ENCODE measurements at regions not wholly inside any gene's neighbourhood (a gene's known extent, or its start where the extent isn't known, plus 50 kb on each side); places are given as distances from the start of the nearest gene placed in this dataset.

GRCh38 chr14:66115740-66116502, 370.2 kb upstream of the CCDC196 start:
- DNase-seq (ENCODE audit: low read depth), result no peak

- DNase-seq (ENCODE audit: low read depth), result no peak
Observed at GRCh38 chr14:66116732-66117131, 369.4 kb upstream of the CCDC196 start.

DNA sequence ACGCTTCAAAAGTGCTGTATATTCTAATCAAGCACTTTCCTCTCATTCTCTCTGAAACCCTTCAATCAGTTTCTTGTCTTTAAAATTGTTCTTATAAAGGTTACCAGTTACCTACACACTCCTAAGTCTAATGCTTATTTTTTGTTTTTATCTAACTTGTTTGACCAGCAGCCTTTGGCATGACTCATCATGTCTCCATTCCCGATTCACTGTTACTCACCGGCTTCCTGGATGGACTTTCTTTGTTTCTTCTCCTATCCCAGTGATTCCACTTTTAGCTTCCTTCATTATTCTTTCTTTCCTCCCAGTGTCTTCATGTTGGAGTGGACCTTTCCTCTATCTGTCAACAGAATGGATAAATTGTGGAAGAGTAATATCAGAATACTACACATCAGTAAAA, 368.6 kb upstream of the CCDC196 start:
- no peak for DNase-seq (ENCODE audit: low read depth)

- DNase-seq (ENCODE audit: low read depth), result no peak
Observed at GRCh38 chr14:66119606-66120231, 366.5 kb upstream of the CCDC196 start.

GRCh38 chr14:66120402-66120801, 365.8 kb upstream of the CCDC196 start:
- no peak for DNase-seq (ENCODE audit: low read depth)

- no peak for DNase-seq (ENCODE audit: low read depth)
Observed at GRCh38 chr14:66121859-66122258, 364.3 kb upstream of the CCDC196 start.

GRCh38 chr14:66129224-66129623, 356.9 kb upstream of the CCDC196 start:
- no peak for DNase-seq (ENCODE audit: low read depth)

GRCh38 chr14:66131111-66131510, 355.1 kb upstream of the CCDC196 start:
- no peak for DNase-seq (ENCODE audit: low read depth)

GRCh38 chr14:66133666-66134065, 352.5 kb upstream of the CCDC196 start:
- no peak for DNase-seq (ENCODE audit: low read depth)

DNA sequence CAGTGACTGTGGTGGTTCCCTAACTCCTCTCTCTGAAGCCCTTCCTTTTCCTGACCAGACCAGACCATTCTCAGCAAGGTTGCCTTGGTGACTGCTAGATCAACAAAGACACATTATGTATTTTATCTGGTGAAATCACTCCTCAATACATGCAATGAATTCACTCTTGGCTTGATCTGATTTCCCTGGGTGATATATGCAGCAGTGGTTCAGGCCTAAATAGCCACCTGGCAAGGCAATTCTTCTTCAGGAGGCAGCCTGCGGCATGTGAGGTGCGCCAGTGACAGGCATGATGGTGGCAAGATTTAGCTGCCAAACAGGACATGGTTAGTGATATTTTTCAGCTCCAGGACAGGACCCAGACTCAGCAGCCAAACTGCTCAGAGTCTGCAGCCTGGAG, 350.3 kb upstream of the CCDC196 start:
- no peak for DNase-seq (ENCODE audit: low read depth)

GRCh38 chr14:66137081-66137480, 349.1 kb upstream of the CCDC196 start:
- DNase-seq (ENCODE audit: low read depth), result no peak

DNA sequence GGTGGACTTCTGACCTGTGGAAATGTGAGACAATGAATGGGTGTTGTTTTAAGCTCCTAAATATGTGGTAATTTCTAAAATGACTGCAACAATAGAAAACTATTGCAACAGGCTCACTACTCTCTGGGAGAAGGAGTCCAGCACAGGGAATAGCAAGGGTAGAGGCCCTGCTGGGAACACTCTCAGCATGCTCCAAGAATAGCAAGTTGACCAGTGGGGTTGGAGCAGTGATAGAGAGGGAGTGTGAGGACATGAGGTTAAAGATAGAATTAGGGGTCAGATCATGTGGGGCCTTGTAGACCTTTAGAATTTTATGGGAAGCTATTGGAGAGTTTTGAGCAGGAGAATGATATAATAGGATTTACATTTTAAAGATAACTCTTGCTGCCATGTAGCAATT, 346.7 kb upstream of the CCDC196 start:
- no peak for DNase-seq (ENCODE audit: low read depth)

DNA sequence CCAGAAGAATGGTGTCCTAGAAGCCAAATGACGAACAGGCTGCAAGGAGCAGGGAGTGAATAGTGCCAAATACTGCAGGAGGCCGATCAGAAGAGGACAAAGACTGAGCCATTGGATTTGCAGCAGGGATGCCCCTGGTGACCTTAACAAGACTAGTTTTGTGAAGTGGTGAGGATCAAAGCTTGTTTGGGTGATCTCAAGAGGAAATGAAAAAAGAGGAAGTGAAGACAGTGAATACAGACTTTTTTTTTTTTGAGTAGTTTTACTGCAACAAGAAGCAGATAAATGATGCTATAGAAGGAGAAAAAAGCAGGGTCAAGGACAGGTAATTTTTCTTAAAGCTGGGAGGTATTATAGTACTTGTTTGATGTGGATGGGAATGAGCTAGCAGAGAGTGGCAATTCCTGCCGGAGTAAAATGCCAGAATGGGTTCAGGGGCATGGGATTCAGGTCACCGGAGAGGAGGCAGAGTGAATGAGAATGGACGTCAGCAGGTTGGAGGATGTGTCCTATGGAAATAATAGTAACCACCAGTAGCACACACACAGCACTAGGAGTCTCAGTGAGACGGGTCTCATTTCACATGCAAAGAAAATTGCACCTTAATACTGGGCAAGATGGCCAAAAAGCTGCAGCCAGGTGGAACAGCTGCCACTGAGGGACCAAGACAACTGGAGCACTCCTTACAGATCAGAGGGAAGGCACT, 345.8 kb upstream of the CCDC196 start:
- DNase-seq (ENCODE audit: low read depth), result no peak

DNA sequence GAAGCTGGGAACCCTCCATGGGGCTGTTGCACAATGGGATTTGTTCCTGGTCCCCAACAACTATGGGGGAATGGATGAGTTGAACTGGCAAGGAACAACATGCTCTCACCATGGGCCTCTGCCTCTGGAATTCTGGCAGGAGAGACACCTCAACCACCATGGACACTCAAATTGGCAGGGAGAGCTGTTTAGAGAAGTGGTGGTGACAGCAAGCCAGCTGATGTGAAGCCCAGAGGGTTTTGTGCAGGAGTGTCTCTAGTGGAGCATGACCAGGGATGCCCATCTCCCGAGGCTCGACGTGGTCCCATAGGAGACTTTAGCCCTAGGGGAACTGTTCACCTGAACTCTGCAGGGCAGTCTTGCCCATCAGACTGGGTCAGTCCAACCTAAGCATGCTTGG, 345.2 kb upstream of the CCDC196 start:
- no peak for DNase-seq (ENCODE audit: low read depth)

DNA sequence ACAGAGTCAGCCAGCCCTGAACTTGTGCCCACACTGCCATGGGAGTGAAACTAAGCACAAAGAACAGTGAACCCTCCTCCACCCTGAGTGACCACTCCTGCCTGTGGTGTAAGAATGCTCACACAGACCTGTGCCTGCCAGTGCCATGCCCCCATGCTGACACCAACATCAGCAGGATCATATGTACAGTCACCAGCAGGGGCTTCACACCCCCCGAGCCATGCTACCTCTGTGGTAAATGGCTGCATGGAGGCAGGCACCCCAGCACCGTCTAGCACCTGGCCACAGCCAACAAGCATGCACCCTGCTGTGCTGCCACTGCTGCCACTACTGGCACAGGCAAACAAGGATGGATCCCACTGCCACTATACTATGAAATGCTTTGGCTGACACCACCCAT, 344.4 kb upstream of the CCDC196 start:
- no peak for DNase-seq (ENCODE audit: low read depth)

DNA sequence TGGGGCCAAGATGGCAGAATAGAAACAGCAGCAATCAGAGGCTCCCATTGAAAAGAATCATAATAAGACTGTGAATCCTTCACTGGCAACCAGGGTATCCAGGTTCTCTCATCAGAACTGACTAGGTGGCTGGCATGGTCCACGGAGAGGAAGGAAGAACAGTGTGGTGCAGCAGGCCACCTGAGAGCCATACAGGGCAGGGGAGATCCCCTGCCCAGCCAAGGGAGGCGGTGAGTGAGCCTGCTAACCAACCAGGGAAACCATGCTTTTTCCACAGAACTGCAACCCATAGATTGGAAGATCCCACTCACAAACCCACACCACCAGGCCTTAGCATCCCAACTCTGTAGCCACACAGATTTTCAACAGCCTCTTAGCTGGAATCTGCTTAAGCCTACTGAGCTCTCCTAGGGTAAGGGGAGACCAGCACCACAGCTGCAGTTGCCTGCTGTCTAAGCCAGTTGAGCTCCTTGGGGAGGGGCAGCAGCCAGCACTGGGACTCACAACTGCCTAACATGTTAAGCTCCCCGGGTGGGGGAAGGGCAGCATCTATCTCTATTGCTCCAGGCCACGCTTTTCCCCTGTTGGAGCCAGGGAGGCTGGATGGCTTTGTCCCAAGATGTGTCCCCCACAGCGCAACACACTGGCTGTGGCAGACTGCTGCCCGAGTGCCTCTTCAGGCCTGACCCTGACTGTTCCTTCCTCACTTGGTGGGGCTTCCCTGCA, 342.6 kb upstream of the CCDC196 start:
- no peak for DNase-seq (ENCODE audit: low read depth)

DNA sequence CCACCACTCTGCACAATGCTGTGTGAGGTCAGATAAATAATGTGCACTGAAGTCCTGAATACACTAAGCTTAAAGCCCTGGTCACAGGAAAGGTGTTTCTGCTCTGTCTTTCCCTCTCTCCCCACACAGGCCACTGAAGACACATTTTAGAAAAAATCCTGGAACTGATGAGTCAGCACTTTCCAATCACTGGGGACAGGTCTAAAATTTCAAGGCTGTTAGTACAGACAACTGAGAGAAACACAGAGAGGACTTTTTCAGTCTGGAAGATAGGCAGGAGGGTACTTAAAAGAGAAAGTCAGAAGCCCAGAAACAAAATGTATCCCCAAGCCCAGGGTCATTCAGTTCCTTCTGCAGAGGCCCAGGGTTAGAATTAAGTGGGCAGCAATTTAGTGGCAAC, 333.9 kb upstream of the CCDC196 start:
- no peak for DNase-seq (ENCODE audit: low read depth)

- no peak for DNase-seq (ENCODE audit: low read depth)
Observed at GRCh38 chr14:66152747-66153146, 333.4 kb upstream of the CCDC196 start.

GRCh38 chr14:66163023-66163422, 323.1 kb upstream of the CCDC196 start:
- no peak for DNase-seq (ENCODE audit: low read depth)

DNA sequence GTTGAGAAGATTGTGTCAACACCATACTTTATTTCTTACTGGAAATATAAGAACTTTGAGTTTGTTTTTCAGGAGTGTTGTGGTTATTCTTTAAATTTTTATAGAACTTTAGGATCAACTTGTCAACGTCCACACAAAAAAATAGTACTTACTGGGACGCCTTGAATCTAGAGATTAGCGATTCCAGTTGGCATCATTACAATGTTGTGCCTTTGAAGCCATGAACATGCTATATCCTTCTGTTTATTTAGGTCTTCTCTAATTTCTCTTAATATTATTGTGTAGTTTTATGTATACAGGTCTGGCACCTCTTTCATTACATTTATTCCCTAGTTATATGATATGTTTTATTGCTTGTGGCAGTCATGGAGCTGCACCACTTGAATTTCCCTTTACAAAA, 320.8 kb upstream of the CCDC196 start:
- no peak for DNase-seq (ENCODE audit: low read depth)

DNA sequence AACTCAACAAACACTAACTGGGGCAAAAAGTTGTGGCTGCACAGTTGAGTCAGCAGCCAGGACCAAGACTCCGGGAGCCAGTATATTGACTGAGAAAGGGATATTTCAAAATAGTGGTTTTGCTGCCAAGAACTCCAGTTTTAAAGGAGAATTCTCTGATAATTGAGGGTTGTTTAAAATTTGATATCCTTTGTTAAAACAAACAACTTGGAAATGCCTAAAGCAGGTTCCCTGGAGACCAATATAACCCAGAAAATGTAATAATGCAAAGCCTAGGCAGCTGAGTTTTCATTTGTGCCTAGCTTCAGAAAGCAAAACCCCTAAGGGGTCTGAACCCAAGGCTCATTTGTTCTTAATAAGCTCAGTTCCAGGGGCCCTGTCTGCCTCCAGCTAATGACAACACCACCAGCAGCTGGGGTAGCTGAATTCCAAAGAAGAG, 311.7 kb upstream of the CCDC196 start:
- no peak for DNase-seq (ENCODE audit: low read depth)

DNA sequence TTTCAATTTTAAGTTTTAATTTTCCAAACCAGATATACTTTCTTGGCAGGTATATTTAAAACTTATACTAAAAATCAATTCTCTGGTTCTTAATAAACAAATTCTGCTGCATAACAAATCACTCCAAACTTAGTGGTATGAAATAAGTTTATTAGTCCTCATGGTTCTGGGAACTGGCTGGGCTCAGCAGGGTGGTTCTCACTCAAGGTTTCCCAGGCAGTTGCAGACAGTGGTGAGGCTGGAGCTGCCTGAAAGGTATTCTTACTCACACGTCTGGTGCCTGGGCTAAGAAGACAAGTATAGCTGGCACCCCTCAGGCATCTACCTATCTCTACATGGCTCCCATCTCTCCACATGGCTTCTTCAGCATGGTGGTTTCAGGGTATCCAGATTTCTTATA, 308.2 kb upstream of the CCDC196 start:
- DNase-seq (ENCODE audit: low read depth), result no peak

DNA sequence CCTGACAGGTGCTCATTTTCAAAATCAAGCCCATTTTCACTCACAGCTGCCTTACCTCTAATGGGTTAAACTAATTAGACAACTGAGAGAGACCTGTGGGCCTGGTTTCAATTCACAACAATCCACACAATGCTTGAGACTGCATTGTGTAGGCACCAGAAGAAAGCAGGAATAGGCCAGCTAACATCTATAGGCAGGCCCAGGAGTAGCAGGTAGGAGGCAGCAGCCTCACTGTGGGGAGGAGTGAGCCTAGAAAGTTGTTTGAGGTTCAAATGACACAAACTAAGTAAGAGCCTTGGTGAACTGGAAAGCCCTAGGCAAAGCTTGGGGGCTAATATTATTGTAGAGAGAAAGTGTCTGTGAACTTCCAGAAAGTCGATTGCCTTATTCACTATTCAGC, 289.5 kb upstream of the CCDC196 start:
- no peak for DNase-seq (ENCODE audit: low read depth)
